Colonic mucosa (tissue), 4 donors: ENCODE measurements at regions not wholly inside any gene's neighbourhood (a gene's known extent, or its start where the extent isn't known, plus 50 kb on each side); places are given as distances from the start of the nearest gene placed in this dataset.

Source experiments
- DNase-seq: peaks from one replicate; pipeline ENCODE4 v3.0.0-alpha.2; 2020
- H3K27ac ChIP-seq: fragments of 200-600 bp; one replicate; pipeline ENCODE4 v1.8.0; 2021
- H3K27me3 ChIP-seq: fragments of 200-600 bp; one replicate; pipeline ENCODE4 v1.8.0; 2021
- H3K36me3 ChIP-seq: fragments of 200-600 bp; one replicate; pipeline ENCODE4 v1.8.0; 2021
- H3K4me1 ChIP-seq: fragments of 200-600 bp; one replicate; pipeline ENCODE4 v1.8.0; 2021; ENCODE audit warnings: mild to moderate bottlenecking
- H3K4me3 ChIP-seq: fragments of 200-600 bp; one replicate; pipeline ENCODE4 v1.8.0; 2021
- H3K9ac ChIP-seq, 2 donors: one replicate each; pipeline ENCODE4 v1.7.0; 2013; ENCODE audit warnings: control low read depth in 2 of 2, low read depth in 2 of 2, low read length in 2 of 2
- H3K9me3 ChIP-seq: fragments of 200-600 bp; one replicate; pipeline ENCODE4 v1.8.0; 2021
- intact Hi-C: fragments of 100-400 bp; cut with DNase I; formaldehyde crosslinking; loops from one replicate; pipeline ENCODE4 v1.14.1; 2022
- TF ChIP-seq, protein P1 (sequence below): fragments of 200-600 bp; IDR thresholded peaks from one replicate; pipeline ENCODE4 v1.8.0; 2022; ENCODE audit warnings: antibody characterized with exemption, mild to moderate bottlenecking
- donor health status: healthy.
- donor health status: DM: no; HTN: no; CAD: no.
- donor health status: DM: no; HTN: no; CAD: no.

GRCh38 chr1:208850442-208850841, 606.3 kb upstream of the PLXNA2 start:
- no peak for DNase-seq
- no peaks in the 10 kb centered on the region for H3K36me3 ChIP-seq
- no peak overlapping the region for H3K27ac ChIP-seq
- H3K27me3 ChIP-seq = no peaks in the 10 kb centered on the region
- H3K9me3 ChIP-seq = no peaks in the 10 kb centered on the region
- H3K4me3 ChIP-seq = no peak overlapping the region
- intact Hi-C loops = no loop called here
- H3K9ac ChIP-seq = no peak overlapping the region
- no peaks in the 10 kb centered on the region for H3K4me1 ChIP-seq
- TF ChIP-seq, protein P1, sequence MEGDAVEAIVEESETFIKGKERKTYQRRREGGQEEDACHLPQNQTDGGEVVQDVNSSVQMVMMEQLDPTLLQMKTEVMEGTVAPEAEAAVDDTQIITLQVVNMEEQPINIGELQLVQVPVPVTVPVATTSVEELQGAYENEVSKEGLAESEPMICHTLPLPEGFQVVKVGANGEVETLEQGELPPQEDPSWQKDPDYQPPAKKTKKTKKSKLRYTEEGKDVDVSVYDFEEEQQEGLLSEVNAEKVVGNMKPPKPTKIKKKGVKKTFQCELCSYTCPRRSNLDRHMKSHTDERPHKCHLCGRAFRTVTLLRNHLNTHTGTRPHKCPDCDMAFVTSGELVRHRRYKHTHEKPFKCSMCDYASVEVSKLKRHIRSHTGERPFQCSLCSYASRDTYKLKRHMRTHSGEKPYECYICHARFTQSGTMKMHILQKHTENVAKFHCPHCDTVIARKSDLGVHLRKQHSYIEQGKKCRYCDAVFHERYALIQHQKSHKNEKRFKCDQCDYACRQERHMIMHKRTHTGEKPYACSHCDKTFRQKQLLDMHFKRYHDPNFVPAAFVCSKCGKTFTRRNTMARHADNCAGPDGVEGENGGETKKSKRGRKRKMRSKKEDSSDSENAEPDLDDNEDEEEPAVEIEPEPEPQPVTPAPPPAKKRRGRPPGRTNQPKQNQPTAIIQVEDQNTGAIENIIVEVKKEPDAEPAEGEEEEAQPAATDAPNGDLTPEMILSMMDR = no peak

GRCh38 chr1:208851366-208851765, 607.2 kb upstream of the PLXNA2 start:
- TF ChIP-seq, protein P1 = no peak
- Histone ChIP-seq H3K27me3 (no peaks in the 10 kb centered on the region), H3K4me3 (no peak overlapping the region), H3K9ac (no peak overlapping the region), H3K27ac (no peak overlapping the region), H3K4me1 (no peaks in the 10 kb centered on the region), H3K36me3 (no peaks in the 10 kb centered on the region), H3K9me3 (no peaks in the 10 kb centered on the region)
- DNase-seq = no peak
- intact Hi-C loops = no loop called here

DNA sequence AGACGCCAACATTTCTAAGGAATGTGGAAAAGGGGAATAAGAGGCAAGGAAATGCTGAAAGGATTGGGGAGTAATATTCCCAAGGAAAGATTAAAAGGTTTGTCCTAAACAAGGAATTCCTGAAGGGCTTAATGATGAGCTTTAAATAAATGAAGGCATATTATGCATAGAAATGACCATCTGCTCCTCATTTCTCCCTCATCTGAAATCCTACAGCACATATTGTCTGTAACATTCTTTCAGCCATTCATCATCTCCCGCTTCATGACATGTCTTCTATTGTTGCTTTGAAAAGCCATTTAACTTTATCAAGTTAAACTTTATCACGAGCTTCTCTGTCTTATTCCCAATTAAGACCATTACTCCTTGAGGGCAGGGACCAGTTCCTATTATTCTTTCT, 608.7 kb upstream of the PLXNA2 start:
- H3K36me3 ChIP-seq = no peaks in the 10 kb centered on the region
- H3K27me3 ChIP-seq = no peaks in the 10 kb centered on the region
- H3K4me3 ChIP-seq = no peak overlapping the region
- no peak overlapping the region for H3K9ac ChIP-seq
- H3K4me1 ChIP-seq = no peaks in the 10 kb centered on the region
- intact Hi-C loops = no loop called here
- TF ChIP-seq, protein P1 = no peak
- no peak for DNase-seq
- H3K9me3 ChIP-seq = no peaks in the 10 kb centered on the region
- H3K27ac ChIP-seq = no peak overlapping the region

DNA sequence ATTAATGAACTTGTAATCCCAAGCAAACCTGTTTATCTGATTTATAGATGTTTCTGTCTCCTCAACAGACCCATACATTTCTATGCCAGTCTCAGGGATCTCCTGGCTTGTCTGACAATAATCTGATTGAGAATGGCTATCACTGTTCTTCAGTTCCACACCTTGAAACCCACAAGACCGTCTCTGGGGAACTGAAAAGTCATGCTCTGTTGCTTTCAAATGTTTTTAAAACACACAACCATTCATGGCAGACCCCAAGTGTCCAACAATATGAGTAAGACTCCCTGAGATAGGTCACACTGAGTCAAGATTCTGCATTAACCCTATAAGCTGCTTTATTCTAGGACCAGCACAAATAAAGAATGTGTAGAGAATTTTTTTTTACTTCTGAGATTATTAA, 611.2 kb upstream of the PLXNA2 start:
- DNase-seq = no peak
- H3K27me3 ChIP-seq = no peaks in the 10 kb centered on the region
- H3K9me3 ChIP-seq = no peaks in the 10 kb centered on the region
- TF ChIP-seq, protein P1 = no peak
- no peak overlapping the region for H3K27ac ChIP-seq
- no peaks in the 10 kb centered on the region for H3K4me1 ChIP-seq
- no peaks in the 10 kb centered on the region for H3K36me3 ChIP-seq
- intact Hi-C loops = no loop called here
- H3K4me3 ChIP-seq = no peak overlapping the region
- H3K9ac ChIP-seq = no peak overlapping the region

- H3K9ac ChIP-seq = no peak overlapping the region
- no peaks in the 10 kb centered on the region for H3K36me3 ChIP-seq
- intact Hi-C loops = no loop called here
- no peak for DNase-seq
- no peaks in the 10 kb centered on the region for H3K4me1 ChIP-seq
- TF ChIP-seq, protein P1 = no peak
- no peaks in the 10 kb centered on the region for H3K9me3 ChIP-seq
- H3K27me3 ChIP-seq = no peaks in the 10 kb centered on the region
- no peak overlapping the region for H3K27ac ChIP-seq
- no peak overlapping the region for H3K4me3 ChIP-seq
These were observed 613.3 kb upstream of the PLXNA2 start for GRCh38 chr1:208857465-208857864.

DNA sequence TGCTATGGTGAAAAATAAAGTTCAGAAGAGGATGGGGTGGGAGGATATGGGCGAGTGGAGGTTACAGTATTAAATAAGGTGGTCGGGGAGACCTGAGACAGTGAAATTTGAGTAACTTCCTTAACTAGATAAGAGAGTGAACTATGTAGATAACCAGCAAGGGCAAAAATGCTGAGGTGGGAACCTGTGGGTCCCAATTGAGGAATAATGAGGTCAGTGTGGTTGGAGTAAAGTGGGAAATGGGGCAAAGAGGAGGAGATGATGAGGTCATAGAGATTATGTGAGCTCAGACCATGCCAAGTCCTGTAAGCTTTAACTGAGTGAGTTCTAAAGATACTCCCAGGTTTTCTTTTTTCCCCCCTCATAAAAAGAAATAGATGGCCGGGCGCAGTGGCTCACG, 614.6 kb upstream of the PLXNA2 start:
- no peaks in the 10 kb centered on the region for H3K4me1 ChIP-seq
- H3K36me3 ChIP-seq = no peaks in the 10 kb centered on the region
- H3K9me3 ChIP-seq = no peaks in the 10 kb centered on the region
- H3K27me3 ChIP-seq = no peaks in the 10 kb centered on the region
- TF ChIP-seq, protein P1 = no peak
- no peak overlapping the region for H3K4me3 ChIP-seq
- no peak overlapping the region for H3K9ac ChIP-seq
- no peak for DNase-seq
- intact Hi-C loops = no loop called here
- no peak overlapping the region for H3K27ac ChIP-seq
